Esophagus muscularis mucosa (tissue), 4 donors: ENCODE measurements at regions not wholly inside any gene's neighbourhood (a gene's known extent, or its start where the extent isn't known, plus 50 kb on each side); places are given as distances from the start of the nearest gene placed in this dataset.

Source experiments
- DNase-seq: peaks from one replicate; pipeline ENCODE4 v3.0.0-alpha.2; 2017; ENCODE audit errors: extremely low spot score
- H3K27ac ChIP-seq, 4 donors: fragments of 200-600 bp; sonication (generic); replicated peaks in 1 of 4; 1 replicate in 3 of 4; 2 replicates in 1 of 4; pipeline ENCODE4 v1.5.1; 2016 to 2019; ENCODE audit warnings: mild to moderate bottlenecking in 1 of 4
- H3K27me3 ChIP-seq, 4 donors: fragments of 200-600 bp; sonication (generic); one replicate each; pipeline versions ENCODE4 v1.5.1 to v1.6.0; 2016 to 2019
- H3K36me3 ChIP-seq, 4 donors: fragments of 200-600 bp; sonication (generic); one replicate each; pipeline ENCODE4 v1.5.1; 2016 to 2019
- H3K4me1 ChIP-seq, 4 donors: fragments of 200-600 bp; sonication (generic); one replicate each; pipeline ENCODE4 v1.5.1; 2016 to 2019
- H3K4me3 ChIP-seq, 4 donors: fragments of 200-600 bp; sonication (generic); 1 replicate in 2 of 4; 2 replicates in 2 of 4; pipeline ENCODE4 v1.5.1; 2016 to 2019; ENCODE audit warnings: mild to moderate bottlenecking in 4 of 4, moderate library complexity in 1 of 4
- H3K9me3 ChIP-seq, 4 donors: fragments of 200-600 bp; sonication (generic); 1 replicate in 3 of 4; 2 replicates in 1 of 4; pipeline ENCODE4 v1.5.1; 2016 to 2019
- CTCF ChIP-seq, 3 experiments: fragments of 200-600 bp in 2 of 3; fragments of 450-650 bp in 1 of 3; sonication (generic) in 2 of 3; IDR thresholded peaks; one replicate each; pipeline ENCODE4 v1.5.1; 2017 to 2019; ENCODE audit warnings: antibody characterized with exemption in 3 of 3, mild to moderate bottlenecking in 2 of 3, moderate library complexity in 1 of 3
- EP300 ChIP-seq: sonication (generic); formaldehyde crosslinking; IDR thresholded peaks from one replicate; pipeline ENCODE4 v1.6.1; 2017; ENCODE audit warnings: antibody characterized with exemption
- POLR2A ChIP-seq: fragments of 450-650 bp; IDR thresholded peaks from one replicate; pipeline ENCODE4 v1.6.1; 2017; ENCODE audit warnings: antibody characterized with exemption, moderate library complexity, mild to moderate bottlenecking, low read depth
- POLR2AphosphoS5 ChIP-seq, 2 donors: sonication (generic); formaldehyde crosslinking; IDR thresholded peaks; one replicate each; pipeline ENCODE4 v1.6.1; 2017; ENCODE audit warnings: antibody characterized with exemption in 2 of 2
- WGBS: methylation state at CpG from one replicate; pipeline ENCODE4 v1.1.5; 2018; 5-methylcytosine and 5-hydroxymethylcytosine counted together
- intact Hi-C: fragments of 100-400 bp; cut with DNase I; formaldehyde crosslinking; loops from one replicate; pipeline ENCODE4 v1.15.1; 2023

- TF ChIP-seq POLR2AphosphoS5 (IDR thresholded peaks at IDR 0.05) (no peak), EP300 (no peak), CTCF (IDR thresholded peaks at IDR 0.05) (no peak), POLR2A (no peak)
- peak; percentile 45 for DNase-seq
- intact Hi-C loops = no loop called here
- H3K9me3 ChIP-seq = no peaks in the 10 kb centered on the region
- no peaks in the 10 kb centered on the region for H3K4me1 ChIP-seq
- H3K4me3 ChIP-seq = no peak overlapping the region
- no peak overlapping the region for H3K27ac ChIP-seq
- H3K36me3 ChIP-seq = no peaks in the 10 kb centered on the region
- peaks cover 0 to 10% (median 0%) of the 10 kb centered on the region in 4 donors for H3K27me3 ChIP-seq
- 93% methylated on average over 2 of the region's 2 CpGs for WGBS
Measured at GRCh38 chr12:4212845-4213244, 60.7 kb upstream of the CCND2 start.

GRCh38 chr12:4211372-4211771, 62.2 kb upstream of the CCND2 start:
- Histone ChIP-seq H3K4me1 (no peaks in the 10 kb centered on the region), H3K4me3 (no peak overlapping the region), H3K9me3 (no peaks in the 10 kb centered on the region), H3K27me3 (peaks cover 0 to 16% (median 0%) of the 10 kb centered on the region in 4 donors), H3K27ac (no peak overlapping the region), H3K36me3 (no peaks in the 10 kb centered on the region)
- DNase-seq = no peak
- 85% methylated on average over 10 of the region's 10 CpGs for WGBS
- TF ChIP-seq EP300 (no peak), CTCF (IDR thresholded peaks at IDR 0.05) (no peak), POLR2AphosphoS5 (IDR thresholded peaks at IDR 0.05) (no peak), POLR2A (no peak)
- intact Hi-C loops = no loop called here

GRCh38 chr12:4210183-4210582, 63.4 kb upstream of the CCND2 start:
- Histone ChIP-seq H3K27me3 (peaks cover 0 to 28% (median 0%) of the 10 kb centered on the region in 4 donors), H3K36me3 (no peaks in the 10 kb centered on the region), H3K9me3 (no peaks in the 10 kb centered on the region), H3K4me3 (no peak overlapping the region), H3K4me1 (no peaks in the 10 kb centered on the region), H3K27ac (no peak overlapping the region)
- intact Hi-C loops = no loop called here
- TF ChIP-seq CTCF (IDR thresholded peaks at IDR 0.05) (no peak), POLR2AphosphoS5 (IDR thresholded peaks at IDR 0.05) (no peak), POLR2A (no peak), EP300 (no peak)
- DNase-seq = no peak
- WGBS = 72% methylated on average over 4 of the region's 4 CpGs

GRCh38 chr12:4206470-4206869, 67.1 kb upstream of the CCND2 start:
- intact Hi-C loops = no loop called here
- no peaks in the 10 kb centered on the region for H3K36me3 ChIP-seq
- no peaks in the 10 kb centered on the region for H3K4me1 ChIP-seq
- H3K9me3 ChIP-seq = no peaks in the 10 kb centered on the region
- H3K4me3 ChIP-seq = no peak overlapping the region
- 90% methylated on average over 9 of the region's 9 CpGs for WGBS
- peak; percentile 64 for DNase-seq
- no peak overlapping the region for H3K27ac ChIP-seq
- no peak for TF ChIP-seq CTCF (IDR thresholded peaks at IDR 0.05)
- no peak for TF ChIP-seq EP300
- TF ChIP-seq POLR2A = no peak
- no peak for TF ChIP-seq POLR2AphosphoS5 (IDR thresholded peaks at IDR 0.05)
- peaks cover 0 to 37% (median 0%) of the 10 kb centered on the region in 4 donors for H3K27me3 ChIP-seq

GRCh38 chr12:4203772-4204376, 69.7 kb upstream of the CCND2 start:
- H3K36me3 ChIP-seq = no peaks in the 10 kb centered on the region
- no peak overlapping the region for H3K4me3 ChIP-seq
- no peak overlapping the region for H3K27ac ChIP-seq
- no peaks in the 10 kb centered on the region for H3K4me1 ChIP-seq
- intact Hi-C loops = no loop called here
- TF ChIP-seq POLR2A (no peak), EP300 (no peak), CTCF (IDR thresholded peaks at IDR 0.05) (no peak), POLR2AphosphoS5 (IDR thresholded peaks at IDR 0.05) (no peak)
- H3K9me3 ChIP-seq = no peaks in the 10 kb centered on the region
- H3K27me3 ChIP-seq = peaks cover 0 to 47% (median 0%) of the 10 kb centered on the region in 4 donors
- DNase-seq = peak; percentile 42
- 75% methylated on average over 3 of the region's 3 CpGs for WGBS
